Peyer's patch (tissue), 4 donors: ENCODE measurements at regions not wholly inside any gene's neighbourhood (a gene's known extent, or its start where the extent isn't known, plus 50 kb on each side); places are given as distances from the start of the nearest gene placed in this dataset.

ENCODE experiments used
- DNase-seq, 3 donors: peaks; one replicate each; pipeline ENCODE4 v3.0.0-alpha.2; 2017 to 2019
- H3K27ac ChIP-seq, 4 donors: fragments of 200-600 bp; sonication (generic); one replicate each; pipeline ENCODE4 v1.5.1; 2016 to 2019
- H3K27me3 ChIP-seq, 2 donors: fragments of 200-600 bp; sonication (generic); one replicate each; pipeline ENCODE4 v1.5.1; 2019
- H3K36me3 ChIP-seq, 3 donors: fragments of 200-600 bp; sonication (generic); one replicate each; pipeline ENCODE4 v1.5.1; 2016 to 2019
- H3K4me1 ChIP-seq, 4 donors: fragments of 200-600 bp; sonication (generic); one replicate each; pipeline ENCODE4 v1.5.1; 2016 to 2019
- H3K4me3 ChIP-seq, 4 donors: fragments of 200-600 bp; sonication (generic); 1 replicate in 3 of 4; 2 replicates in 1 of 4; pipeline ENCODE4 v1.5.1; 2016 to 2019; ENCODE audit warnings: mild to moderate bottlenecking in 1 of 4
- H3K9me3 ChIP-seq, 4 donors: fragments of 200-600 bp; sonication (generic); one replicate each; pipeline ENCODE4 v1.5.1; 2016 to 2019; ENCODE audit warnings: mild to moderate bottlenecking in 1 of 4
- POLR2A ChIP-seq, 2 donors: fragments of 450-650 bp; IDR thresholded peaks; one replicate each; pipeline ENCODE4 v1.5.1; 2017; ENCODE audit warnings: antibody characterized with exemption in 2 of 2, mild to moderate bottlenecking in 2 of 2, moderate library complexity in 2 of 2
- TF ChIP-seq, protein P1 (sequence below), 6 experiments: fragments of 450-650 bp in 4 of 6; fragments of 200-600 bp in 2 of 6; sonication (generic) in 1 of 6; IDR thresholded peaks; one replicate each; pipeline ENCODE4 v1.5.1; 2017 to 2019; ENCODE audit warnings: antibody characterized with exemption in 6 of 6, mild to moderate bottlenecking in 3 of 6, moderate library complexity in 1 of 6

DNA sequence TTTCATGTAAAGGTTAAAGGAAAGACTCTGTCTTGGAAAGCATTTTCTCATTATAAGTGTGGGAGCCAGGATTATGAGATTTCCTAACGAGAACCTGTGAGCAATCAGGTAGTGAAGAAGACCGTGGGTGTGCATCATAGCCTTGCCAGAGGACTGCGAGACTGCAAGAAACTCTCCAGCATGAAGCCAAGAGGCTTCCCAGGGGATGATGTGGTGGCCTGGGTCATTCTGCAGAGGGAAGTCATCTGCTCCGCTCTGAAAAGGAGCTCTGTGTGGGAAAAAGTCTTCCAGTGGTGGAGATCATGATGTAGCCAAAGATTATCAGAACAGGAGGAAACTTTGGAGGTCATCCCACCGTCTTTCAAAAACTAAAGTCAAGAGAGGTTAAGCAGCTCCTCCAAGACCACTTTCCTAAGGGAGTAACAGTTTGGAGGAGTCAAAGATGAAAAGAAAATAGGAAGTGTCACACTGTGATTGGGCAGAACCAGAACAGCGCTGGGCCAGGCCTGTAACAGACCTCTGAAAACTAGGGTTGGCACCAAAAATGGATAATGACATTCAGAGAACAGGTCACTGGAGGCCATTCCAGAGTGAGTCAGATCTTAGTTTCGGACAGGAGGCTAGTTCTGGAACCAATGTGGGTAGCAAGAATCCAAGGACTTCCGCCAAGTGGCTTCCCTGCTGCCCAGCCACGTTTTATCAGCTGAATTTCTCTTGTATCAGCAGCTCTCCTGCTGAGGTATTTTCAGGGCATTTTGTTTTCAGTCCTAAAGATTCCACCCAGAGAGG, 113.0 kb downstream of the LRATD1 start:
- Histone ChIP-seq H3K36me3 (no peaks in the 10 kb centered on the region), H3K27me3 (no peaks in the 10 kb centered on the region), H3K4me3 (no peak overlapping the region), H3K9me3 (no peaks in the 10 kb centered on the region), H3K4me1 (no peaks in the 10 kb centered on the region), H3K27ac (no peak overlapping the region)
- DNase-seq, result no peak
- TF ChIP-seq POLR2A (IDR thresholded peaks at IDR 0.05), result no peak
- TF ChIP-seq, protein P1, sequence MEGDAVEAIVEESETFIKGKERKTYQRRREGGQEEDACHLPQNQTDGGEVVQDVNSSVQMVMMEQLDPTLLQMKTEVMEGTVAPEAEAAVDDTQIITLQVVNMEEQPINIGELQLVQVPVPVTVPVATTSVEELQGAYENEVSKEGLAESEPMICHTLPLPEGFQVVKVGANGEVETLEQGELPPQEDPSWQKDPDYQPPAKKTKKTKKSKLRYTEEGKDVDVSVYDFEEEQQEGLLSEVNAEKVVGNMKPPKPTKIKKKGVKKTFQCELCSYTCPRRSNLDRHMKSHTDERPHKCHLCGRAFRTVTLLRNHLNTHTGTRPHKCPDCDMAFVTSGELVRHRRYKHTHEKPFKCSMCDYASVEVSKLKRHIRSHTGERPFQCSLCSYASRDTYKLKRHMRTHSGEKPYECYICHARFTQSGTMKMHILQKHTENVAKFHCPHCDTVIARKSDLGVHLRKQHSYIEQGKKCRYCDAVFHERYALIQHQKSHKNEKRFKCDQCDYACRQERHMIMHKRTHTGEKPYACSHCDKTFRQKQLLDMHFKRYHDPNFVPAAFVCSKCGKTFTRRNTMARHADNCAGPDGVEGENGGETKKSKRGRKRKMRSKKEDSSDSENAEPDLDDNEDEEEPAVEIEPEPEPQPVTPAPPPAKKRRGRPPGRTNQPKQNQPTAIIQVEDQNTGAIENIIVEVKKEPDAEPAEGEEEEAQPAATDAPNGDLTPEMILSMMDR (IDR thresholded peaks at IDR 0.05), result no peak

DNA sequence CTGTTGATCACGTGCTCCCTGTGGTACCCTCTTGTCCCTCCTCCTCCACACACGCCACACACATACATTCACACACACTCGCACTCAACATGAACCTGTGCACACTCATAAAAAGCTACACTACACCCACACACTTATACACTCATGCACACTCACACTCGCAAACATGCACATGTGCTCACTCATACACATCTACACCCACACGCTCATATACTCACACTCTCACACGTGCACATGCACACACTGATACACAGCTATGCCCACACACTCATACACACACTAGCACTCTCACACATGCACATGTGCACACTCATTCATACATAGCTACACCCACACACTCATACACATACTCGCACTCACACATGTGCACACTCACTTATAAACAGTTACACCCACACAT, 113.6 kb downstream of the LRATD1 start:
- H3K27ac ChIP-seq, result no peak overlapping the region
- no peak for DNase-seq
- H3K36me3 ChIP-seq, result no peaks in the 10 kb centered on the region
- no peaks in the 10 kb centered on the region for H3K27me3 ChIP-seq
- H3K4me3 ChIP-seq, result no peak overlapping the region
- H3K4me1 ChIP-seq, result no peaks in the 10 kb centered on the region
- no peaks in the 10 kb centered on the region for H3K9me3 ChIP-seq
- TF ChIP-seq, protein P1 (IDR thresholded peaks at IDR 0.05), result no peak

DNA sequence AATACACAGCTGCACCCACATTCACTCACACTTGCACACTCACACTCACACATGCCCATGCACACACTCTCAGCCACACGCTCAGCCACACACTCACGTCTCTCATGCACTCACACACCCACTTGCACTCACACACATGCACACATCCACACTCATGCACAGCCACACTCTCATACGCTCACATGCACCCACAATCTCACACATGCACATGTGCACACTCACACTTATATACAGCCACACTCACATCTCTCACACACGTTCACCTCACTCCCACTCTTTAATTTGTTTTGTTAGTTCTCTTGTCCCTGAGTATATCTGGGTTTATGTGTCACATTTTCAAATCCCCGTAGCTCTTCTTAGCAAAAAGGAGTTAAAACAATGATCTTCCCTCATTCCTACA, 114.9 kb downstream of the LRATD1 start:
- H3K27ac ChIP-seq, result no peak overlapping the region
- DNase-seq, result no peak
- H3K4me1 ChIP-seq, result no peaks in the 10 kb centered on the region
- H3K27me3 ChIP-seq, result no peaks in the 10 kb centered on the region
- TF ChIP-seq, protein P1 (IDR thresholded peaks at IDR 0.05), result no peak
- TF ChIP-seq POLR2A (IDR thresholded peaks at IDR 0.05), result no peak
- no peaks in the 10 kb centered on the region for H3K9me3 ChIP-seq
- no peak overlapping the region for H3K4me3 ChIP-seq
- H3K36me3 ChIP-seq, result no peaks in the 10 kb centered on the region

DNA sequence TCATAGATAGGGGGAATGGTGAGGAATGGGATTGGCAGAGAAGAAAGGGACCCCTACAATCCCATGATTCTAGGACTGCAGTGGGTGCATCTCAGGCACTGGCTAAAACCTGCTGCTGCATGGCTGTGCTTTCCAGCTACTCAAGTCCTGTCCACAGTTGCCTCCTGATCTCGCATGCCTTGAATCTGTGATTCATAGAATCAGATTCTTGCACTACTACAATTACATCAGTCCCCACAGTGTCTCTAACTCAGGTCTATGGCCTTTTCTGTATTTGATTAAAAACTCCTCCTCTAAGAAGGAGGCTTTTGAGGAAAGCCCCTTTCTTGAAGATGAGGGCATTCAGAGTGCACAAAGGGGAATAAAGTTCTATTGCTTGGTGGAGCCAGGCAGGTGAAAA, 117.4 kb downstream of the LRATD1 start:
- Histone ChIP-seq H3K4me3 (no peak overlapping the region), H3K27me3 (no peaks in the 10 kb centered on the region), H3K9me3 (no peaks in the 10 kb centered on the region), H3K4me1 (no peaks in the 10 kb centered on the region), H3K27ac (no peak overlapping the region), H3K36me3 (no peaks in the 10 kb centered on the region)
- TF ChIP-seq, protein P1 (IDR thresholded peaks at IDR 0.05), result no peak
- TF ChIP-seq POLR2A (IDR thresholded peaks at IDR 0.05), result no peak
- DNase-seq, result no peak

DNA sequence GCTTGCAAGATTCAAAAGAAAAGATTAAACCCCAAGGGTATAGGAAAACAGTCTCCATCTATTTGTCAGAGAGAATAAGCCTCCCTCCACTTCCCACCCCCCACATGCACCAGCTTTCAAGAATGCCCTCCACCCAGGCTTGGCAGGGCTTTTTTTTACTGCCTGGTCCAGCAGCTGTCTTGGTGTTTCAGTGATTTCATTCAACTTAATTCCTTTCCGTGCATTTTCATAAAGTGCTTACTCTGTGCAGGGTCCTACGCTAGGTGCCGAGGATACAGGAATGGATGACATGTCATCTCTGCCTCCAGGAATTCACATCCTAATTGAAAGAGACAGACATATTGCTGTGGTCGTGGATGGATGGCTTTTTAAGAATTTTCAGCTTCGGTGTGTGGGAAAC, 117.9 kb downstream of the LRATD1 start:
- no peaks in the 10 kb centered on the region for H3K27me3 ChIP-seq
- TF ChIP-seq, protein P1 (IDR thresholded peaks at IDR 0.05), result no peak
- TF ChIP-seq POLR2A (IDR thresholded peaks at IDR 0.05), result no peak
- no peaks in the 10 kb centered on the region for H3K4me1 ChIP-seq
- no peak for DNase-seq
- H3K36me3 ChIP-seq, result no peaks in the 10 kb centered on the region
- H3K4me3 ChIP-seq, result no peak overlapping the region
- H3K27ac ChIP-seq, result no peak overlapping the region
- no peaks in the 10 kb centered on the region for H3K9me3 ChIP-seq
